ENCODE measurements at regions not wholly inside any gene's neighbourhood (a gene's known extent, or its start where the extent isn't known, plus 50 kb on each side); places are given as distances from the start of the nearest gene placed in this dataset.

DNA sequence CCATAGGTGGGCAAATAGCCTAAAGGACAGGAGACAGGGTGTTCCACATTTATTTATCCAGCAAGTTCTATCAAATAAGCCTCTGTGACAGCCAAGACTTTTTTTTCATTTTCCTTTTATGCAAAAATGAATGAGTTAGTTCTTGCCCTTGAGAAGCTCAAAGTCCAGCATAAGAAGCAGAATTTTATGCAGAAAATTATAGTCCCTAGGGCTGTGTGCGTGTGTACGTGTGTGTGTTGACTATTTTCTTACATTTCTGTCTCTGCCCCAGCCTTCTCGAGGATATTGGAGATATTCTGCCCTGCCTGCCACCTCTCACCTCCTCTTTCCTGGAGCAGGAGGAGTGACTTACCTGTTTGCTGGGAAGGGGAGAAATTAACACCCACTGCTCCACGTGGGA lies 221.9 kb downstream of the SREK1 start:
- H3K79me2 ChIP-seq (ENCODE audit: insufficient read depth, low read depth, low read length) = no peaks in the 10 kb centered on the region
- intact Hi-C loops (cut with micrococcal nuclease; ENCODE audit: unreplicated experiment) = no loop called here
- H4K20me1 ChIP-seq (ENCODE audit: insufficient read depth, low read length) = no peaks in the 10 kb centered on the region
- H3K4me2 ChIP-seq (ENCODE audit: low read length) = no peak overlapping the region
- H3K9me2 ChIP-seq (ENCODE audit: insufficient read depth, low read length) = no peaks in the 10 kb centered on the region
- no peak for TF ChIP-seq CTCF (conservative IDR thresholded peaks at IDR 0.05; ENCODE audit: low read length)
- no peak for TF ChIP-seq EZH2phosphoT487 (IDR thresholded peaks at IDR 0.05; ENCODE audit: borderline replicate concordance, low read depth, low read length)
- POLR2A ChIA-PET = interaction anchor here (0.6 to 0.9 kb wide), 3 partner anchors 10 to 608 kb away, joined by 3 to 5 read pairs (median 3); no protein-coding TSS in a partner anchor
- H3K36me3 ChIP-seq (ENCODE audit: insufficient read depth, low read length) = no peaks in the 10 kb centered on the region
- no peak overlapping the region for H3K27ac ChIP-seq (ENCODE audit: low read depth, low read length, poor library complexity, severe bottlenecking)
- no peak overlapping the region for H3K4me3 ChIP-seq (ENCODE audit: low read depth, low read length, poor library complexity, severe bottlenecking)
- H3K9me3 ChIP-seq (ENCODE audit: low read length) = no peaks in the 10 kb centered on the region
- DNase-seq (ENCODE audit: low spot score) = no peak
- CTCF ChIA-PET (ENCODE audit: unreplicated experiment) = no interaction called here
- no peak overlapping the region for H2AFZ ChIP-seq (ENCODE audit: low read length)
- no TSS peak for BruUV-seq (replicated peaks)
- no peaks in the 10 kb centered on the region for H3K4me1 ChIP-seq (ENCODE audit: insufficient read depth, low read length, poor library complexity, severe bottlenecking)

GRCh38 chr5:66367814-66368541 lies 223.9 kb downstream of the SREK1 start:
- H3K9me3 ChIP-seq (ENCODE audit: low read length) = no peaks in the 10 kb centered on the region
- no peaks in the 10 kb centered on the region for H4K20me1 ChIP-seq (ENCODE audit: insufficient read depth, low read length)
- CTCF ChIA-PET (ENCODE audit: unreplicated experiment) = no interaction called here
- no peak overlapping the region for H2AFZ ChIP-seq (ENCODE audit: low read length)
- POLR2A ChIA-PET = interaction anchor here (0.7 kb wide), 1 partner anchor 146 kb away, joined by 3 read pairs; no protein-coding TSS in a partner anchor
- no peaks in the 10 kb centered on the region for H3K79me2 ChIP-seq (ENCODE audit: insufficient read depth, low read depth, low read length)
- H3K36me3 ChIP-seq (ENCODE audit: insufficient read depth, low read length) = no peaks in the 10 kb centered on the region
- intact Hi-C loops (cut with micrococcal nuclease; ENCODE audit: unreplicated experiment) = no loop called here
- no peak for DNase-seq (ENCODE audit: low spot score)
- no peak overlapping the region for H3K27ac ChIP-seq (ENCODE audit: low read depth, low read length, poor library complexity, severe bottlenecking)
- H3K4me2 ChIP-seq (ENCODE audit: low read length) = no peak overlapping the region
- no peak overlapping the region for H3K4me3 ChIP-seq (ENCODE audit: low read depth, low read length, poor library complexity, severe bottlenecking)
- no peaks in the 10 kb centered on the region for H3K9me2 ChIP-seq (ENCODE audit: insufficient read depth, low read length)
- no peaks in the 10 kb centered on the region for H3K4me1 ChIP-seq (ENCODE audit: insufficient read depth, low read length, poor library complexity, severe bottlenecking)
- BruUV-seq (replicated peaks) = no TSS peak
- TF ChIP-seq CTCF (conservative IDR thresholded peaks at IDR 0.05; ENCODE audit: low read length) = no peak
- TF ChIP-seq EZH2phosphoT487 (IDR thresholded peaks at IDR 0.05; ENCODE audit: borderline replicate concordance, low read depth, low read length) = no peak

GRCh38 chr5:66368811-66369210 lies 224.7 kb downstream of the SREK1 start:
- Histone ChIP-seq H3K4me2 (ENCODE audit: low read length) (no peak overlapping the region), H3K4me3 (ENCODE audit: low read depth, low read length, poor library complexity, severe bottlenecking) (no peak overlapping the region), H3K9me2 (ENCODE audit: insufficient read depth, low read length) (no peaks in the 10 kb centered on the region), H3K4me1 (ENCODE audit: insufficient read depth, low read length, poor library complexity, severe bottlenecking) (no peaks in the 10 kb centered on the region), H3K79me2 (ENCODE audit: insufficient read depth, low read depth, low read length) (no peaks in the 10 kb centered on the region), H2AFZ (ENCODE audit: low read length) (no peak overlapping the region), H3K9me3 (ENCODE audit: low read length) (no peaks in the 10 kb centered on the region), H4K20me1 (ENCODE audit: insufficient read depth, low read length) (no peaks in the 10 kb centered on the region), H3K27ac (ENCODE audit: low read depth, low read length, poor library complexity, severe bottlenecking) (no peak overlapping the region), H3K36me3 (ENCODE audit: insufficient read depth, low read length) (no peaks in the 10 kb centered on the region)
- TF ChIP-seq CTCF (conservative IDR thresholded peaks at IDR 0.05; ENCODE audit: low read length) (no peak), EZH2phosphoT487 (IDR thresholded peaks at IDR 0.05; ENCODE audit: borderline replicate concordance, low read depth, low read length) (no peak)
- ChIA-PET CTCF (ENCODE audit: unreplicated experiment) (no interaction called here), POLR2A (interaction anchor here (0.7 kb wide), 1 partner anchor 24 kb away, joined by 3 read pairs; no protein-coding TSS in a partner anchor)
- no TSS peak for BruUV-seq (replicated peaks)
- DNase-seq (ENCODE audit: low spot score) = no peak
- intact Hi-C loops (cut with micrococcal nuclease; ENCODE audit: unreplicated experiment) = no loop called here
